ENCODE measurements at regions not wholly inside any gene's neighbourhood (a gene's known extent, or its start where the extent isn't known, plus 50 kb on each side); places are given as distances from the start of the nearest gene placed in this dataset.
"Not testable (repeated sequence)": the region's sequence is repeated elsewhere in the genome, so short reads cannot be mapped to it uniquely, and the experiment has no call there.

GRCh38 chr6:137805622-137806021 lies 61.4 kb upstream of the TNFAIP3 start:
- TF ChIP-seq, protein P1, sequence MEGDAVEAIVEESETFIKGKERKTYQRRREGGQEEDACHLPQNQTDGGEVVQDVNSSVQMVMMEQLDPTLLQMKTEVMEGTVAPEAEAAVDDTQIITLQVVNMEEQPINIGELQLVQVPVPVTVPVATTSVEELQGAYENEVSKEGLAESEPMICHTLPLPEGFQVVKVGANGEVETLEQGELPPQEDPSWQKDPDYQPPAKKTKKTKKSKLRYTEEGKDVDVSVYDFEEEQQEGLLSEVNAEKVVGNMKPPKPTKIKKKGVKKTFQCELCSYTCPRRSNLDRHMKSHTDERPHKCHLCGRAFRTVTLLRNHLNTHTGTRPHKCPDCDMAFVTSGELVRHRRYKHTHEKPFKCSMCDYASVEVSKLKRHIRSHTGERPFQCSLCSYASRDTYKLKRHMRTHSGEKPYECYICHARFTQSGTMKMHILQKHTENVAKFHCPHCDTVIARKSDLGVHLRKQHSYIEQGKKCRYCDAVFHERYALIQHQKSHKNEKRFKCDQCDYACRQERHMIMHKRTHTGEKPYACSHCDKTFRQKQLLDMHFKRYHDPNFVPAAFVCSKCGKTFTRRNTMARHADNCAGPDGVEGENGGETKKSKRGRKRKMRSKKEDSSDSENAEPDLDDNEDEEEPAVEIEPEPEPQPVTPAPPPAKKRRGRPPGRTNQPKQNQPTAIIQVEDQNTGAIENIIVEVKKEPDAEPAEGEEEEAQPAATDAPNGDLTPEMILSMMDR (IDR thresholded peaks at IDR 0.05; ENCODE audit: insufficient read depth, low read depth, low read length, missing control alignments) = no peak
- DNase-seq (ENCODE audit: low read depth) = no peak
- no peak overlapping the region for H3K4me3 ChIP-seq (ENCODE audit: low read length)

GRCh38 chr6:137806914-137807682 lies 60.0 kb upstream of the TNFAIP3 start:
- no peak for DNase-seq (ENCODE audit: low read depth)
- TF ChIP-seq, protein P1 (IDR thresholded peaks at IDR 0.05; ENCODE audit: insufficient read depth, low read depth, low read length, missing control alignments) = no peak

DNA sequence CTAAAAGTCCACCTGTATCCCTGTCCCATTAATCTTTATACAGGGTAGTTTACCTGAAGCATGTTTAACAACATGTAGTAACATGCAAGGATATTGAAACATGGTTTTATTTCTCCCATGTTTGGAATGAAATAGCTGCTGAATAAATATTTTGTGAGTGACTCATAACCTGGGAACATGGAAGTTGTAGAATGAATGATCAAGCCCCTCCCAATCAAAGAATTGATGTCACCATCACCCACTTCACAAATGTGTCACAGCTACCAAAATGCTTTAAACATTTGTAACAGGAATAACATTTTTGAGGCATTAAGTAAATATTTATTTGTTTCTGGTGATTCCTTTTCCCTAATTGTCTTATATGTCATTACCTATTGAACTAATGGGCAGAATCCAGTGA lies 58.9 kb upstream of the TNFAIP3 start:
- DNase-seq (ENCODE audit: low read depth) = peak; percentile 92
- TF ChIP-seq, protein P1 (IDR thresholded peaks at IDR 0.05; ENCODE audit: insufficient read depth, low read depth, low read length, missing control alignments) = no peak
- no peak overlapping the region for H3K4me3 ChIP-seq (ENCODE audit: low read length)

More at GRCh38 chr6:137806914-137807682, 60.0 kb upstream of the TNFAIP3 start:
- H3K4me3 ChIP-seq (ENCODE audit: low read length) = no peak overlapping the region

DNA sequence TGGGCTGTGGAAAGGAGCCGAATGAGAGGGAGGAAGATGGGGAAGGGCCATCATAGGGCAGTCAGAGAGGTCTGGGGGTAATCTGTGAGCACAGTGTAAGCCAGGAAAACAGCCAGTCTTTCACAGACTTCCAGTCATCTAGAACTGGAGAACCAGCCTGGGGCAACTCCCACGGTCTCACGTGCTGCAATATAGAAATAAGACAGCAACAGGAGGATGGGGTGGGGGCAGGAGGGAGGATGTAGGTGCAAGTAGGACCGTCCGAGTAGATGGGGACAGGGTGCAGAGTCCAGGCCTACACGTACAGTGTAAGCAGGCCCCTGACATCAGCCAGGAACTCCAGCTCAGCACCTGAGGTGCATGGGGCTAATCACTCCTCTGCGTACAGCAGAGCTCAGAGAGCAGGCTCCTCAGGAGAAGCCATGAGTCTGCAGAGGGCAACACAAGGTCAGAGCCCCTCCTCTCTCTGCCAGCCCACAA lies 58.2 kb upstream of the TNFAIP3 start:
- TF ChIP-seq, protein P1 (IDR thresholded peaks at IDR 0.05; ENCODE audit: insufficient read depth, low read depth, low read length, missing control alignments) = no peak

DNA sequence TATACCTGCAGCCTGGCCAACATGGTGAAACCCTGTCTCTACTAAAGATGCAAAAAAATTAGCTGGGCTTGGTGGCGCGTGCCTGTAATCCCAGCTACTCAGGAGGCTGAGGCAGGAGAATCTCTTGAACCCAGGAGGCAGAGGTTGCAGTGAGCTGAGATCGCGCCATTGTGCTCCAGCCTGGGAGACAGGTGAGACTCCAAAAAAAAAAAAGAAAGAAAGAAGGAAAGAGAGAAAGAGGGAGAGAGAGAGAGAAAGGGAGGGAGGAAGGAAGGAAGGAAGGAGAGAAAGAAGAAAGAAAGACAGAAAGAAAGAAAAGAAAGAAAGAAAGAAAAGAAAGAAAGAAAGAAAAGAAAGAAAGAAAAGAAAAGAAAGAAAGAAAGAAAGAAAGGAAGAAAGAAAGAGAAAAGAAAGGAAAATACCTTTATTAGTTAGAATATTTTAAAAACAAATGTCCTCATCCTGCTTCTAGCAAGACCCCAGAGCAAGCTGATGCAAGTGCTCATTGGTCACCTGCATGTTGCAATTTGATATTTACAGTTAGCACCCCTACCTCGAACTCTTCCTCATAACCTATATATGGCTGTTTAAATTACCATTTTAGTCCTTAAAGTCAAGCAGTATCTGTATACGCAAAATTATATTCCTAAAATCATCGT lies 57.0 kb upstream of the TNFAIP3 start:
- not testable (repeated sequence) for H3K4me3 ChIP-seq (ENCODE audit: low read length); DNase-seq (ENCODE audit: low read depth)

More for the DNA sequence above, 58.2 kb upstream of the TNFAIP3 start:
- peak; percentile 29 for DNase-seq (ENCODE audit: low read depth)
- no peak overlapping the region for H3K4me3 ChIP-seq (ENCODE audit: low read length)

- H3K4me3 ChIP-seq (ENCODE audit: low read length) = no peak overlapping the region
- TF ChIP-seq, protein P1 (IDR thresholded peaks at IDR 0.05; ENCODE audit: insufficient read depth, low read depth, low read length, missing control alignments) = no peak
- DNase-seq (ENCODE audit: low read depth) = no peak
Observed at GRCh38 chr6:137810554-137811120, 56.4 kb upstream of the TNFAIP3 start.

Data from epithelial cell of esophagus (primary cell).